K562 (cell line): ENCODE measurements at regions not wholly inside any gene's neighbourhood (a gene's known extent, or its start where the extent isn't known, plus 50 kb on each side); places are given as distances from the start of the nearest gene placed in this dataset.

Source experiments
- ATAC-seq: fragments of 200-7000 bp; cut with Tn5 transposase; 3 replicates; pipeline ENCODE4 v1.9.1; 2020; ENCODE audit warnings: moderate library complexity
- BruUV-seq: library from RNA; stranded (reverse); fragments of 400-500 nt; replicated peaks from 2 replicates; lab custom pipeline; 2021; lab: Mats Ljungman, UMichigan
- CTCF ChIA-PET: fragments of 300-600 bp; formaldehyde crosslinking; extraction: SDS; loops from one replicate; lab custom pipeline; 2021; ENCODE audit warnings: low intra/inter-chr PET ratio; lab: Yijun Ruan, JAX
- POLR2A ChIA-PET: fragments of 300-600, 350-650 bp; sonication (Branson Sonifier 250); formaldehyde crosslinking; extraction: SDS; loops from one replicate; lab custom pipeline; 2021; ENCODE audit warnings: antibody characterized with exemption, inconsistent platforms; lab: Yijun Ruan, JAX
- DNase-seq, 4 experiments: peaks; one replicate each; pipeline versions ENCODE4 v3.0.0 to v3.0.0-alpha.2; 2011 to 2018; ENCODE audit warnings: low spot score in 3 of 4, mixed read lengths in 3 of 4; ENCODE audit errors: extremely low read depth in 1 of 4
- FAIRE-seq: peaks from 2 replicates; lab custom pipeline; 2011; peaks lifted over from hg19 to GRCh38; lab: Jason Lieb, UNC
- H2AFZ ChIP-seq: 2 replicates; pipeline ENCODE4 v1.6.0; 2011; ENCODE audit warnings: low read depth, low read length, control low read depth, inconsistent platforms
- H3K27ac ChIP-seq: fragments of 200-600 bp; 3 replicates; pipeline ENCODE4 v1.8.0; 2011; ENCODE audit warnings: low read depth, mild to moderate bottlenecking, control low read depth, inconsistent platforms, low read length, moderate library complexity, mixed read lengths; ENCODE audit errors: extremely low read depth
- H3K27me3 ChIP-seq, 2 experiments: fragments of 300-600 bp in 1 of 2; 2 replicates in 1 of 2; 3 replicates in 1 of 2; pipeline versions ENCODE4 v1.6.0 to v1.8.0; 2011; ENCODE audit warnings: inconsistent platforms in 2 of 2, low read length in 2 of 2, mild to moderate bottlenecking in 1 of 2, mixed read lengths in 1 of 2, moderate library complexity in 1 of 2; ENCODE audit not compliant: control insufficient read depth in 2 of 2, insufficient read depth in 2 of 2
- H3K36me3 ChIP-seq: fragments of 300-600 bp; 3 replicates; pipeline ENCODE4 v1.8.0; 2011; ENCODE audit warnings: mild to moderate bottlenecking, low read length, inconsistent platforms; ENCODE audit not compliant: control insufficient read depth, insufficient read depth
- H3K4me1 ChIP-seq, 2 experiments: fragments of 200-600 bp in 1 of 2; replicated peaks in 1 of 2; 2 replicates in 1 of 2; 3 replicates in 1 of 2; pipeline versions ENCODE4 v1.5.1 to v1.8.0; 2011; ENCODE audit warnings: inconsistent platforms in 2 of 2, low read length in 2 of 2, mild to moderate bottlenecking in 1 of 2, mixed read lengths in 1 of 2, moderate library complexity in 1 of 2; ENCODE audit not compliant: control insufficient read depth in 2 of 2, insufficient read depth in 2 of 2
- H3K4me2 ChIP-seq: 2 replicates; pipeline ENCODE4 v1.6.1; 2011; ENCODE audit warnings: low read length, control low read depth, inconsistent platforms, mixed read lengths; ENCODE audit not compliant: insufficient read depth
- H3K4me3 ChIP-seq: fragments of 200-600 bp; sonication (generic), shearing (Covaris generic); 2 replicates; pipeline ENCODE4 v1.5.1; 2016; ENCODE audit warnings: control low read depth, inconsistent platforms
- H3K79me2 ChIP-seq: fragments of 200-600 bp; 3 replicates; pipeline ENCODE4 v1.8.0; 2011; ENCODE audit warnings: low read length, inconsistent platforms; ENCODE audit not compliant: control insufficient read depth, insufficient read depth
- H3K9ac ChIP-seq, 2 experiments: 2 replicates each; pipeline versions ENCODE4 v1.6.0 to v1.6.1; 2011; ENCODE audit warnings: low read depth in 2 of 2, low read length in 2 of 2, control low read depth in 1 of 2, inconsistent platforms in 1 of 2, mild to moderate bottlenecking in 1 of 2, mixed read lengths in 1 of 2; ENCODE audit not compliant: insufficient read depth in 1 of 2
- H3K9me1 ChIP-seq: one replicate; pipeline ENCODE4 v1.6.0; 2011; ENCODE audit warnings: inconsistent platforms, mild to moderate bottlenecking, low read length, moderate library complexity; ENCODE audit not compliant: control insufficient read depth, insufficient read depth
- H3K9me3 ChIP-seq: replicated peaks from 2 replicates; pipeline ENCODE4 v1.5.1; 2011; ENCODE audit warnings: low read depth, low read length, inconsistent platforms; ENCODE audit not compliant: control insufficient read depth, insufficient read depth
- H4K20me1 ChIP-seq: replicated peaks from 2 replicates; pipeline ENCODE4 v1.6.1; 2011; ENCODE audit warnings: low read length, inconsistent platforms, mixed read lengths; ENCODE audit not compliant: control insufficient read depth, insufficient read depth
- ATF1 ChIP-seq, 2 experiments: fragments of 450-650 bp in 1 of 2; IDR thresholded peaks; 2 replicates each; pipeline ENCODE4 v1.6.1; 2016; ENCODE audit warnings: missing compliant biosample characterization in 1 of 2, missing genetic modification characterization in 1 of 2
- ATF3 ChIP-seq, 2 experiments: fragments of 450-650 bp in 1 of 2; sonication (generic) in 1 of 2; formaldehyde crosslinking in 1 of 2; IDR thresholded peaks in 1 of 2; conservative IDR thresholded peaks in 1 of 2; 2 replicates each; pipeline versions ENCODE4 v1.6.1 to v1.8.1; 2016 to 2023; ENCODE audit warnings: mild to moderate bottlenecking in 2 of 2, moderate library complexity in 2 of 2, inconsistent platforms in 1 of 2, missing genetic modification reagents in 1 of 2
- C11orf30 ChIP-seq: fragments of 450-650 bp; IDR thresholded peaks from 2 replicates; pipeline ENCODE4 v1.6.1; 2016; ENCODE audit warnings: low read depth, mild to moderate bottlenecking
- CBFA2T2 ChIP-seq: fragments of 450-650 bp; conservative IDR thresholded peaks from 2 replicates; pipeline ENCODE4 v1.6.1; 2017; ENCODE audit warnings: mild to moderate bottlenecking
- CREM ChIP-seq: IDR thresholded peaks from 2 replicates; pipeline ENCODE4 v1.6.1; 2014; ENCODE audit warnings: antibody characterized with exemption, low read depth
- MAFG ChIP-seq: fragments of 450-650 bp; conservative IDR thresholded peaks from 2 replicates; pipeline ENCODE4 v1.6.1; 2016; ENCODE audit warnings: missing genetic modification characterization, missing compliant biosample characterization
- MYBL2 ChIP-seq, 2 experiments: fragments of 450-650 bp in 1 of 2; sonication (generic) in 1 of 2; formaldehyde crosslinking in 1 of 2; IDR thresholded peaks; 2 replicates each; pipeline versions ENCODE4 v1.6.1 to v1.8.1; 2017 to 2022; ENCODE audit warnings: borderline replicate concordance in 1 of 2, inconsistent platforms in 1 of 2, low read depth in 1 of 2, mild to moderate bottlenecking in 1 of 2, missing genetic modification reagents in 1 of 2, moderate library complexity in 1 of 2
- NFE2 ChIP-seq: IDR thresholded peaks from 2 replicates; pipeline ENCODE4 v1.6.1; 2014; ENCODE audit warnings: antibody characterized with exemption, low read depth
- NFE2L1 ChIP-seq: fragments of 450-650 bp; IDR thresholded peaks from 2 replicates; pipeline ENCODE4 v1.6.1; 2016; ENCODE audit warnings: missing genetic modification characterization, low read depth, mild to moderate bottlenecking, missing compliant biosample characterization, moderate library complexity, borderline replicate concordance
- NRF1 ChIP-seq, 2 experiments: fragments of 450-650 bp; IDR thresholded peaks in 1 of 2; conservative IDR thresholded peaks in 1 of 2; 2 replicates each; pipeline ENCODE4 v1.6.1; 2014; ENCODE audit warnings: mild to moderate bottlenecking in 2 of 2
- SMARCA4 ChIP-seq: fragments of 450-650 bp; IDR thresholded peaks from 2 replicates; pipeline ENCODE4 v1.6.1; 2016
- SREBF2 ChIP-seq: sonication (generic); formaldehyde crosslinking; IDR thresholded peaks from 2 replicates; pipeline ENCODE4 v1.4.0; 2020; ENCODE audit warnings: mild to moderate bottlenecking, missing genetic modification reagents
- TRIM28 ChIP-seq: fragments of 450-650 bp; IDR thresholded peaks from 2 replicates; pipeline ENCODE4 v1.6.1; 2017
- ZNF316 ChIP-seq: fragments of 450-650 bp; IDR thresholded peaks from 2 replicates; pipeline ENCODE4 v1.6.1; 2016
- WGBS: fragments of 100-300 bp; shearing (Covaris generic); methylation state at CpG from one replicate; pipeline ENCODE4 v1.1.6; 2016; ENCODE audit warnings: low coverage, mixed read lengths; ENCODE audit not compliant: insufficient coverage; ENCODE audit errors: missing lambda C conversion rate; 5-methylcytosine and 5-hydroxymethylcytosine counted together
- in situ Hi-C: fragments of 300-500 bp; cut with MboI; formaldehyde crosslinking; loops from 4 replicates; pipeline ENCODE4 v1.15.0; 2018; ENCODE audit warnings: inconsistent platforms, mixed read lengths
- intact Hi-C: fragments of 100-400 bp; cut with micrococcal nuclease; formaldehyde crosslinking; loops from 2 replicates; pipeline ENCODE4 v1.14.2; 2022

GRCh38 chrX:124280294-124280902, 52.1 kb upstream of the TEX13D start:
- ChIA-PET CTCF (no interaction called here), POLR2A (no interaction called here)
- H3K36me3 ChIP-seq = no peaks in the 10 kb centered on the region
- H3K4me3 ChIP-seq = no peak overlapping the region
- no peaks in the 10 kb centered on the region for H3K27me3 ChIP-seq
- H3K4me1 ChIP-seq = peaks cover 0 to 3% of the 10 kb centered on the region in 2 experiments; a peak in 2 of 5 replicates
- ATAC-seq (peak; percentile 81), FAIRE-seq (peak; percentile 42), DNase-seq (peak in 2 of 4 experiments; percentile 7 to 21)
- H3K9me3 ChIP-seq = no peaks in the 10 kb centered on the region
- peak overlapping the region; percentile 64 for H2AFZ ChIP-seq
- peak overlapping the region; percentile 2; the same call in 1 of the 2 replicates for H3K4me2 ChIP-seq
- no peaks in the 10 kb centered on the region for H4K20me1 ChIP-seq
- no peaks in the 10 kb centered on the region for H3K9me1 ChIP-seq
- no peak overlapping the region; a peak in 1 of 4 replicates for H3K9ac ChIP-seq
- WGBS = 2% methylated on average over 8 of the region's 8 CpGs
- in situ Hi-C loops = no loop called here
- H3K27ac ChIP-seq = no peak overlapping the region
- intact Hi-C loops = loop anchor here (5.0 kb wide), 1 partner anchor 58 kb away; no protein-coding TSS in a partner anchor
- BruUV-seq = no TSS peak
- H3K79me2 ChIP-seq = no peaks in the 10 kb centered on the region
- TF ChIP-seq CREM (0 out of 2 replicates have a peak, but pooled peaks have one; percentile 7), ATF1 (CRISPR knock-in tag; IDR thresholded peaks at IDR 0.05) (no peak), ATF1 (tag; IDR thresholded peaks at IDR 0.05) (peak; percentile 44; the same call in 1 of the 2 replicates), ZNF316 (peak; percentile 80), C11orf30 (peak; percentile 79), TRIM28 (no peak), NFE2L1 (tag) (0 out of 2 replicates have a peak, but pooled peaks have one; percentile 33), SREBF2 (no peak), NFE2 (peak; percentile 77), MAFG (peak; percentile 85), NRF1 (conservative IDR thresholded peaks at IDR 0.05 in 1 of 2, IDR thresholded peaks at IDR 0.05 in 1 of 2) (peak; percentile 58 to 64), CBFA2T2 (no peak), SMARCA4 (0 out of 2 replicates have a peak, but pooled peaks have one; percentile 39), ATF3 (IDR thresholded peaks at IDR 0.05) (0 out of 2 replicates have a peak, but pooled peaks have one; percentile 11), ATF3 (CRISPR knock-in tag; conservative IDR thresholded peaks at IDR 0.05) (no peak), MYBL2 (IDR thresholded peaks at IDR 0.05; ENCODE audit: low read depth) (0 out of 2 replicates have a peak, but pooled peaks have one; percentile 27), MYBL2 (CRISPR knock-in tag; IDR thresholded peaks at IDR 0.05; ENCODE audit: borderline replicate concordance) (no peak)
